ENCODE measurements at regions not wholly inside any gene's neighbourhood (a gene's known extent, or its start where the extent isn't known, plus 50 kb on each side); places are given as distances from the start of the nearest gene placed in this dataset.

DNA sequence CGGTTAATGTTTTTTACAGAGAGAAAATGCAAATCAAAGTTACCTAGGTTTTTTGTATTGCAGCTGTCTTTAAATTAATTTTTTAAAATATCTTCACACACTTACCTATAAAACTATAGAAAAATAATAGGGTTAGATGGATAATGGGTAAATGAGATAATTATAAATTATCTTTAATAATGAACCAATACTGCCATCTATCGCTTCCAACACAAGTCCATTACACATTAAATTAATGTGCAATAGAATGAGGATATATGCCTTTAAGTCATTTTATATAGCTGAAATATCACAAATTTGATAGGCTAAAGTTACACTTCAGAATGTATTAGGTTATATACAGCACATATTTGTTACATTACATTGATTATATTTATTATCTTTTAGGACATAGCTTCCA lies 2212.8 kb downstream of the MRPL39 start:
- TF ChIP-seq, protein P1, sequence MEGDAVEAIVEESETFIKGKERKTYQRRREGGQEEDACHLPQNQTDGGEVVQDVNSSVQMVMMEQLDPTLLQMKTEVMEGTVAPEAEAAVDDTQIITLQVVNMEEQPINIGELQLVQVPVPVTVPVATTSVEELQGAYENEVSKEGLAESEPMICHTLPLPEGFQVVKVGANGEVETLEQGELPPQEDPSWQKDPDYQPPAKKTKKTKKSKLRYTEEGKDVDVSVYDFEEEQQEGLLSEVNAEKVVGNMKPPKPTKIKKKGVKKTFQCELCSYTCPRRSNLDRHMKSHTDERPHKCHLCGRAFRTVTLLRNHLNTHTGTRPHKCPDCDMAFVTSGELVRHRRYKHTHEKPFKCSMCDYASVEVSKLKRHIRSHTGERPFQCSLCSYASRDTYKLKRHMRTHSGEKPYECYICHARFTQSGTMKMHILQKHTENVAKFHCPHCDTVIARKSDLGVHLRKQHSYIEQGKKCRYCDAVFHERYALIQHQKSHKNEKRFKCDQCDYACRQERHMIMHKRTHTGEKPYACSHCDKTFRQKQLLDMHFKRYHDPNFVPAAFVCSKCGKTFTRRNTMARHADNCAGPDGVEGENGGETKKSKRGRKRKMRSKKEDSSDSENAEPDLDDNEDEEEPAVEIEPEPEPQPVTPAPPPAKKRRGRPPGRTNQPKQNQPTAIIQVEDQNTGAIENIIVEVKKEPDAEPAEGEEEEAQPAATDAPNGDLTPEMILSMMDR (IDR thresholded peaks at IDR 0.05), result no peak
- TF ChIP-seq EP300 (IDR thresholded peaks at IDR 0.05), result no peak
